DMS 273 treated with DMSO at 0.1 percent for 48 hours (cell line): ENCODE measurements at regions not wholly inside any gene's neighbourhood (a gene's known extent, or its start where the extent isn't known, plus 50 kb on each side); places are given as distances from the start of the nearest gene placed in this dataset.
"Not testable (repeated sequence)": the region's sequence is repeated elsewhere in the genome, so short reads cannot be mapped to it uniquely, and the experiment has no call there.

Source experiments
- DNase-seq: peaks from one replicate; lab custom pipeline; 2025; lab: John Stamatoyannopoulos, UW

GRCh38 chrX:83588409-83588808 is 80.3 kb downstream of the POU3F4 start:
- DNase-seq, result peak; percentile 13

GRCh38 chrX:83593634-83594294 is 85.7 kb downstream of the POU3F4 start:
- no peak for DNase-seq

- no peak for DNase-seq
Observed at GRCh38 chrX:83630662-83631061, 122.6 kb downstream of the POU3F4 start.

GRCh38 chrX:83649706-83650105 is 141.6 kb downstream of the POU3F4 start:
- not testable (repeated sequence) for DNase-seq

- no peak for DNase-seq
Observed at GRCh38 chrX:83658731-83659130, 150.6 kb downstream of the POU3F4 start.
